DMS 273 treated with DMSO at 0.1 percent for 48 hours (cell line): ENCODE measurements at regions not wholly inside any gene's neighbourhood (a gene's known extent, or its start where the extent isn't known, plus 50 kb on each side); places are given as distances from the start of the nearest gene placed in this dataset.

Experiments
- DNase-seq: peaks from one replicate; lab custom pipeline; 2025; lab: John Stamatoyannopoulos, UW

GRCh38 chr5:74316064-74316603 is 324.4 kb downstream of the ENC1 start:
- peak; percentile 69 for DNase-seq

DNA sequence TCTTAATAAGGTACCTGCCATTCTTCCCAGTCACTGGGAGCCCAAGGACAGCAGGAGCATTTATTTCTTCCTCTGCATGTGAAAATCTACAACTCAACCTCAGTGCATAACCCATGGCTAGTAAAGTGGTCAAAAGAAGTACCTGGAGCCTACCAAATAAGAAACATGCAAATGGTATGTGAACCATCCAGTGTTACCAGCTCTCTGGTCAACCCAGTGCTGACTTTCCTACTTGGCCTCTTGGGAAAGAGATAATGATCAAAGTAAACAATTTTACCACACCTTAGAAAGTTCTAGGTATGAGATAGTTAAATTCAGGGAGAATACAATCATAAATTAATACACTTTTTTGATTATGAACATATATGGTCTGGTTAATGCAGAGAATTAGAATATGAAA is 325.6 kb downstream of the ENC1 start:
- DNase-seq, result no peak

DNA sequence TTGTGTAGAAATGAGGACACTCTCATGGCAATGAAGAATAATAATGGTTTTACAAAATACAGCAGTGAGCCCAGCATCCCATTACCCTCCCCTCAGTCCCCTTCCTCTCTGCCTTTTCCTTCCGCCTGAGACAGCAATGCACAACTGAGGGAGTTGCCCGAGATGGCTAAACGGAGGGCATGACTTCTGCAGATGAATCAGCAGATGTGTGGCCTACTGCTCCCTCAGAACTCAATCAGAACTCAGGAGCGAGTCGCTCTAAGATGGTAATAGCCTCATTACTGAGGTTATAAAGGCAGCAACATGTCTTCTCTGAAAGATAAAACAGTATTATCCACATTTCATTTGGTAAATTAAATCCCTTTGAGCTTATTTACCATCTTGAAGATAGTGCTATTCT is 326.6 kb downstream of the ENC1 start:
- no peak for DNase-seq

- no peak for DNase-seq
Observed at GRCh38 chr5:74312746-74313145, 327.8 kb downstream of the ENC1 start.

DNA sequence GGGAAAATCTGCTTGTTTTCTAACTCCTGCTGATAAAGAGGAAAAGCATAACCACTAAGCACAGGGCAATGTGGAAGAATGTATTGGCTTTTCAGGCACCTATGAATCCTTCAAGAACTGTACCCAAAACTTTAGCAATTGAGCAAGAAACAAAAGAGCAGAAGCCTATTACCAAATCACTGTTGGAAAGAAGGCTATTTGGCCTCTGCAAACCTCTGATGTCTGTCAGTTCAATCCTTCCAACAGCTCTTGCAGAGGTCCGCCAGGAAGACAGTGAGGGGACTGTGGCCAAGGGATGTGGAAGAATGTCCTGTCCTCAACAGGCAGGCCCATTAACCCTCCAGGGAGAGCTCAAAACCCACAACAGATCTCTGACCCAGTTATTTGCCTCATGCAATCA is 328.6 kb downstream of the ENC1 start:
- DNase-seq, result no peak

GRCh38 chr5:74310997-74311930 is 329.3 kb downstream of the ENC1 start:
- peak; percentile 42 for DNase-seq

GRCh38 chr5:74310386-74310785 is 330.1 kb downstream of the ENC1 start:
- no peak for DNase-seq

DNA sequence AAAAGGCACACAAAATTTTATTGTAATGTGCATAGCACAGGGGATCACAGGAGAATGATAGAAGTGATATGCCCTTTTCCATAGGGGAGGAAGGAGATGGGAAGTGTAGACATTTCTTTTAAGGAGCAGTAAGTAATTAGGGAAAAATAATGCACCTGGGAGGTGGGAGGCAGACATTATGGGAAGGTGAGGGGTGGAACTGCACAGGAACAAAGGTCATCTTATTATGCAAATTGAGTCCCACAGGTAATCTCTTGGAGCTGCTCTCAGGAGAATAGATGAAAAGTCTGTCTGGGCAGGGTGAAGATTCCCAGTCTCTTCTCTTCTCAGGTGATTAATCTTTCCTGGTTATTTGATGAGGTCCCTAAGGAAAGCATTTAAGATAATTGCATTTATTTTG is 331.5 kb downstream of the ENC1 start:
- DNase-seq, result no peak

DNA sequence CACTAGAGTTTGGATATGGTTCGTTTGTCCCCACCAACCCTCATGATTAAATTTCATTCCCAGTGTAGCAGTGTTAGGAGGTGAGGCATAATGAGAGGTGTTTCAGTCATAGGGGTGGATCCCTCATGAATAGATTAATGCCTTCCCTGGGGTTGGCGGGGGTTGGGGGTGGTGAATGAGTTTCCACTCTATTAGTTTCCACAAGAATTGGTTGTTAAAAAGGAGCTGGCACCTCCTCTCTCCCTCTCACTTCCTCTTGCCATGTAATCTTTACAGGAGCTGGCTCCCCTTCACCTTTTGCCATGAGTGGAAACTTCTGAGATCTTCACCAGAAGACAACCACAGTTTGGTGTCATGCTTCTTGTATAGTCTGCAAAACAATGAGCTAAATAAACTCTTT is 333.7 kb downstream of the ENC1 start:
- DNase-seq, result no peak

DNA sequence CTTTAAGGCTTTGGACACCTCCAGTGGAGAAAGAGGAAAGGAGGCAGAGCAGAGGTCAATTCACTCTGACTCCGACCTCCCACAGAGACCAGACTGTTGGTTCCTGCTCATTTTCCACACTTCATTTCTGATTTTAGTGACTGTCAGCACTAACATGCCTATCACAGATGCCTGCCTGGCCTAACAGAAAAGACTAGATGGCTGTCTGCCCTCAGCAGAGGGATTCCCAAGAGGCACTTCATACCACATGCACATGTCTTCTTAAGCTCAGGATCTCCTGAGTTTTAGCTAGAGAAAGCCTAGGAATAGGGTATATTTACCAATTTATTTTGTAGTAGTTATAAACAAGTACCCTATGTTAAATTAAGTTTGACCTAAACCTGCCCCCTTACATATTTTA is 336.0 kb downstream of the ENC1 start:
- no peak for DNase-seq

GRCh38 chr5:74303578-74303977 is 336.9 kb downstream of the ENC1 start:
- DNase-seq, result no peak

DNA sequence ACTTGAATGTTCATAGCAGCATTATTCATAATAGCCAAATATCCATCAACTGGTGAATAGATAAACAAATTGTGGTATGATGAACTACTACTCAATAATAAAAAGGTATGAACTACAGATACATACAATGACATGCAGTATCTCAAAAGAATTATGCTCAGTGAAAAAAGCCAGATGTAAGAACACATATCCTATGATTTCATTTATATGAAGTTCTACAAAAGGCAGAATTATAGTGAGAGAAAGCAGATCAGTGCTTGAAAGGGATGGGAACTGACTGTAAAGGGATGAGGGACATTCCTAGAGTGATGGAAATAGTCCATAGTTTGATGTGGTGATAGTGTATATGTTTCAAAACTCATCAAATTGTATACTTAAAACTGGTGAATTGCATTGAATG is 339.0 kb downstream of the ENC1 start:
- DNase-seq, result no peak

DNA sequence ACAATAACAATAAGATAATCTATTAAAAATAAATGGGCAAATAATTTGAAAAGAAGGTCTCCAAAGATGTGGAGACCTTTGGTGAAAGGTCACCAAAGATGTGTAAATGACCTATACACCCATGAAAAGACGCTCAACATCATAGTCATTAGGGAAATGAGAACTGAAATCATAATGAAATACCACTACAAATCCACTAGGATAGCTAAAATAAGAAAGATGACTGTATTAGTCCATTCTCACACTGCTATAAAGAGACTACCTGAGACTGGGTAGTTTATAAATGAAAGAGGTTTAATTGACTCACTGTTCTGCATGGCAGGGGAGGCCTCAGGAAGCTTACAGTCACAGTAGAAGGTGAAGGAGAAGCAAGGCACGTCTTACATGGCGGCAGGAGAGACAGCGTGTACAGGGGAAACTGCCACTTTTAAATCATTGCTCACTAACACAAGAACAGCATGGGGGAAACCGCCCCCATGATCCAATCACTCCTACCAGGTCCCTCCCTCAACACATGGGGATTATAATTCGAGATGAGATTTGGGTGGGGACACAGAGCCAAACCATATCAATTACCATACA is 339.6 kb downstream of the ENC1 start:
- DNase-seq, result no peak

DNA sequence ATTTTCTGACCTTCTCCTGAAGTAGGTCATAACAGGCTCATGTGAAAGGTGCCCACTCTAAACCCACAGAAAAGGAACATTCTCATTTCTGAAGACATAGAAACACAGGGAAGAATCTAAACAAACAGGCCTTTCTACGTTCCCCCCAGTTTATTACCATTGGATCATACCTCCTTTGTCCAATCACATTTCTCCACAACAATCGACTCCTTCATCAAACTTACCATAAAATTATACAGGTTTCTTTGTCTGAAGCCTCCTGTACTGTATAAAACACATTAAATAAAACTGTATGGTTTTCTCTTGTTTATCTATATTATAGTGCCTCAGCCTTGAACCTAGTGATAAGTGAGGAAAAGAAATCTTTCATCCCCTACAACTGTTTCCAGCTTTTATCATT is 340.7 kb downstream of the ENC1 start:
- DNase-seq, result no peak

- no peak for DNase-seq
Observed at GRCh38 chr5:74296685-74297408, 343.7 kb downstream of the ENC1 start.

DNA sequence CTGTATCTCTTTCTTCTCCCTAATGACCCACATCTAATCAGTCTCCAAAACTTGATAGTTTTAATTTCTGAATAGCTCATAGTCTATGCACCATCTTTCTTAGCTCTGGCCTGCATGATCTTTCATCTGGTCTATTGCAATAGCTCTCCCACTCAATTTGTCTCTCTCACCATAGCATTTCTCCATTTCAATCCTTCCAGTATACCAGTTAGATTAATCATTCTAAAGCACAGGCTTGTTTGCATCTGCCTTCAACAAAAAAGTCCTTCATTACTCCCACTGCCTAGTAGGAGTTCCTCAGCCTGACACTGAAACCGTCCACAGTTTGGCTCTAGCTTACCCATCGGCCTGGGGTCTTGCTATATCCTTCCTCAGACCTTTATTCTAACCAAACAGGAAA is 344.9 kb downstream of the ENC1 start:
- DNase-seq, result no peak

DNA sequence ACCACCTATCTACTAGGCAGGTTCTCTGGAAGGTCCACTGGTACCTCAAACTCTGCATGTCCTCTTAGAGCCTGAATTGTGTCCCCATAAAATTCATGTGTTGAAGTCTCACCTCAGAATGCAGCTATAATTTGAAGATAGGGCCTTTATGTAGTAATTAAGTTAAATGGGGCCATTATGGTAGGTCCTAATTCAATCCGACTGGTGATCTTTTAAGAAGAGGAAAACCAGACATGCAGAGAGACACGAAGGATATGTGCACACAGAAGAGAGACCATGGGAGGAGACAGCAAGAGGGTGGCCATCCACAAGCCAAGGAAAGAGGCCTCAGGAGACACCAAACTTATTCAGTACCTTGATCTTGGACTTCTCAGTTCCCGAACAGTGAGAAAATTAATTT is 345.4 kb downstream of the ENC1 start:
- no peak for DNase-seq

DNA sequence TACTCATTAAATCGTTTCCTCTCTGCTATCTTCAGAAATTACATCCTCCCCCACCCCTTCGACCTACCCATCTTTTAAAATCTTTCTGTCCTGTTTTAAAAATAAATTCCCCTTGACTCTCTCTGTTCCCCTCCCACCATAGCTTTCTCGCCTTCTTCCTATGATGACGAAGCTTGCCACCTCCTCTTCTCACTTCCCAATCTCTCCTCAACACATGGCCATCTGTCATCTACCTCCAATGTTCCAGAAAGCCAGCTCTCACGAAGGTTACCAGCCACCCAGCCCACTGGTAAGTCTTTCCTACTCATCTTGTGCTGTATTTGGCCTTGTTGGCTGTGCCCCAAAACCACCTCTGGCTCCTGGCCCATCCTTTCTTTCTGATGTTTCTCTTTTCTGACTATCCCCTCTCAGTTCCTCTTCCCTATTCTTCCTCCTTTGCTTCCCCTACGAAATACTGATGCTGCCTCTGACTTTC is 346.3 kb downstream of the ENC1 start:
- DNase-seq, result no peak

GRCh38 chr5:74293182-74293581 is 347.3 kb downstream of the ENC1 start:
- no peak for DNase-seq

DNA sequence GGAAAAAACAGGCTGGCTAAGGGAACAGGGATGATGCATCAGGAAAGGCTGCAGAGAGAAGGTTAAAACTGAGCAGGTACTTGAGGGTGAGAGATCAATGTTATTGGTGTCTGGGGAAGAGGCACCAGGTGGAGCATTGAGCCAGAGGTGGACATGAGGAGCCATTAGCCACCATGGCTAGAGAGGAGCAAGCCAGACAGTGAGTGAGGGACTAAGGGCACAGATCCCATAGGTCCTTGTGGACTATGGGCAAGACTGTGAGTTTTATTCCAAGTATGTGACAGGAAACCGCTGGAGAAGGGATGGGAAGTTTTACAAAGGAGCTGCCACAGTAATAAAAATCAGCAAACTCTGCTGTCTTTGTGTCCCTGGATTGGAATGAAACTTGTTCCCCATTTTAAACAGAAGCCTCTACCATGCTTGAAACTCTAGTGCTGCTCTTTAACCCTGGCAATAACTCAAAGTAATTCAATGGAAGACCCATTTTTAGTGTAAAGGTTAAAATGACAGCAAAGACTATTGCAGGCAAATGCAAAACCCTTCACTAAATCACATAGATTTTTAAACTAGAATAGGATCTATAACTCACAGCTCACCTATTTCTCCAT is 349.8 kb downstream of the ENC1 start:
- DNase-seq, result no peak

DNA sequence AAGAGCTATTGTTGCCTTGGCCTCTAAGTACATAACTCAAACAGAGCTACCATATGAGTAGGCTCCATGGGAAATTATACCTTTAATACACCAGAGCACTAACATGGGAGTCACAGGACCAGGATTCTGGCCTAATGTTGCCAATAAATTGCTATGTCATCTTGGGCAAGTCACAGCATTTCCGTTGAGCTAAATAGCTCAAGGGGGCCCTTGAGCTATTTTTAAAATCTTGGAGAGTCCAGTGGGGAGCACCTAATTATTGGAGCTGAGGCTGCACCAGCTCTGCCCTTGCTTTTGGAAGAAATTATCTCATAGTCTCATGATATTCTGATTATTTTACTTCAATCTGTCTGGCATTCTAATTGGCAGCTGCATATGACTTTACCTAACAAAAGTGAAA is 350.8 kb downstream of the ENC1 start:
- no peak for DNase-seq

- DNase-seq, result no peak
Observed at GRCh38 chr5:74289238-74289637, 351.3 kb downstream of the ENC1 start.
